GM21786 (cell line): ENCODE measurements at regions not wholly inside any gene's neighbourhood (a gene's known extent, or its start where the extent isn't known, plus 50 kb on each side); places are given as distances from the start of the nearest gene placed in this dataset.
"Not testable (repeated sequence)": the region's sequence is repeated elsewhere in the genome, so short reads cannot be mapped to it uniquely, and the experiment has no call there.

Experiments used
- ATAC-seq: cut with Tn5 transposase; IDR thresholded peaks from one replicate; pipeline ENCODE4 v1.9.1; 2021; ENCODE audit not compliant: unreplicated experiment

GRCh38 chr5:66411701-66412100, 184.5 kb upstream of the MAST4 start:
- ATAC-seq, result no peak

- no peak for ATAC-seq
These were observed 182.3 kb upstream of the MAST4 start for GRCh38 chr5:66413931-66414330.

- ATAC-seq, result no peak
These were observed 181.0 kb upstream of the MAST4 start for GRCh38 chr5:66415208-66415607.

GRCh38 chr5:66416698-66417097, 179.5 kb upstream of the MAST4 start:
- no peak for ATAC-seq

- no peak for ATAC-seq
These were observed 178.4 kb upstream of the MAST4 start for GRCh38 chr5:66417781-66418180.

GRCh38 chr5:66423484-66423883, 172.7 kb upstream of the MAST4 start:
- no peak for ATAC-seq

DNA sequence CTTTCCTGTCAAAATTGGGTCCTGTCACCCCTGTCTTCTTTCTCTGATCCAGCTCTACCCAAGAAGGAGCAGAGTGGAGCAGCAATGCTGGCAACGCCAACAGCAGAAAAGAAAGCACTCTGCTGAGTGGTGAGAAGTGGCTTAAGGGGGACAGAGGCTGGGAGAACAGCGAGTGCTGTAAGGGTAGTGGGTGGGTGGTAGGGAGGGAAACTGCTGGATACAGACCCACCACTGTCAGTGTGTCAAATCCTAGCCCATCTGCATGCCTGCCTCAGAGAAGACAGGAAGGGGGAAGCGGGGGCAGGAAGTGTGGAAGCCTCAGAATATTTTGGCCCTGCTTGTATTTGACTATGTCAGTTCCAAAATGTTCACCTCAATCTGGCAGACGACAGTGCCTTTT, 170.4 kb upstream of the MAST4 start:
- no peak for ATAC-seq

DNA sequence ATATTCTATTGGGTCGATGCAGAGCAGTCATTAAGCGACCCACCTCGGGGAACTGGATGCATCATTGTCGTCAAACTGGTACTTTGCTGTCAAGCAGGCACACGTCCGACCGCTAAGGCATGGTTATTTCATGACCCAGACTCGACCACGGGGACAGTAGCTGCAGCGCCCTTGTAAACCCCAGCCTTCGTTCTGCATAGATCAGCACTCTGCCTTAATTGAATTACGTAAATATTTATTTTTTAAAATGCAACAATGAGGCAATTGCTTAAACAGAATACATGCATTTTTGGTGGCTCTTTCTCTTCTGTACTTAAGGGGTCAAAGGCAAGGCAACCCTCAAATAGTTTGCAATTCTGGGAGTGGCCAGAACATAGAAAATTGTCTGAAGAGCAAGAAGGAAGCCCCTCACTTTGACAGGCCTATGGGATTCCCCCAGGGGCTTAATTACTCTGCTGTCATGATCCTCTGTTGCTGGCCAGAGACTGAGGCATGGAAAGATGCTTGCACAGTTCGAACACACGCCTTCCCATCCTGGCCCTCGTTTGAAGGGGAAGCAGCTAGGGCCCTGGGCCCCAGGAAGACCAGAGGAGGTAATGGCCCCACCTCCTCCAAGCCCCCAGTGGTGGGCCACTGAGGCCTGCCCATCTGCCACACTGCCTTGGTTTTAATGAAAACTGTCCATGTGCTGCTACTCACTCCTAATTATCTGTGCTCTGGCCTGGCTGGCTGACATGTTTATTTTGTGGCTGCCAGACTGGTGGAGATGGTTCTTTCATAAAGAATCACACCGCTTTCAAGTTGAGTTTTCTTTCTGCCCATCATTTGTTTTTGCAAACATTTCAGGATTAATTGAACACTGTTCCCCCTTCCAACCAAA, 169.7 kb upstream of the MAST4 start:
- no peak for ATAC-seq

GRCh38 chr5:66427139-66427442, 169.1 kb upstream of the MAST4 start:
- ATAC-seq, result no peak

- ATAC-seq, result no peak
These were observed 159.5 kb upstream of the MAST4 start for GRCh38 chr5:66436721-66437120.

- no peak for ATAC-seq
These were observed 158.1 kb upstream of the MAST4 start for GRCh38 chr5:66438087-66438486.

GRCh38 chr5:66438696-66439095, 157.5 kb upstream of the MAST4 start:
- ATAC-seq, result no peak

- no peak for ATAC-seq
These were observed 156.0 kb upstream of the MAST4 start for GRCh38 chr5:66440202-66440680.

- ATAC-seq, result no peak
These were observed 154.8 kb upstream of the MAST4 start for GRCh38 chr5:66441351-66441750.

DNA sequence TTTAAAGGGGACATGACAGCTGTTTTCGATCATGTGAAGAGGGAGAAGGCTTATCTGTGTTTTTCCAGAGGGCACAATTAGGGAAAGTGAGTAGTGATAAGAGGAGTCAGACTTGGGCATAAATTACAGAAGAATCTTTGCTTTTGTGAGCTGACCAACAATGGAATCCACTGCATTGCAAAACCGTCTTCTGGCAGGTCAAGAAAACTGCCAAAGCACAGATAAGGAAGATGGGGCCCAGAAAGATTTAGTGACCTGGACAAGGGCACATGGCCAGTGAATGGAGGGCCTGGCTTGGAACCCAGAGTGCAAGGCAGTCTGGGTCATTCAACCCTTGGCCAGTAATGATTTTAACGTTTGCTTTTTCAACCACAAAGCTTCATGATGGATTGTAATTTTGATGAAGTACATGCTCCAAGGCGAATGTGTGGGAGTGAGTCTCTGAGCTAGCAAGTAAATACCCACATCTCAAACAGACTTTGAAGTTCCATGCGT, 153.2 kb upstream of the MAST4 start:
- ATAC-seq, result no peak

GRCh38 chr5:66443462-66444130, 152.6 kb upstream of the MAST4 start:
- ATAC-seq, result no peak

GRCh38 chr5:66448070-66448469, 148.1 kb upstream of the MAST4 start:
- ATAC-seq, result not testable (repeated sequence)

- ATAC-seq, result no peak
These were observed 146.0 kb upstream of the MAST4 start for GRCh38 chr5:66450237-66450636.

- ATAC-seq, result no peak
These were observed 145.2 kb upstream of the MAST4 start for GRCh38 chr5:66450988-66451387.

GRCh38 chr5:66452109-66452508, 144.1 kb upstream of the MAST4 start:
- ATAC-seq, result no peak

DNA sequence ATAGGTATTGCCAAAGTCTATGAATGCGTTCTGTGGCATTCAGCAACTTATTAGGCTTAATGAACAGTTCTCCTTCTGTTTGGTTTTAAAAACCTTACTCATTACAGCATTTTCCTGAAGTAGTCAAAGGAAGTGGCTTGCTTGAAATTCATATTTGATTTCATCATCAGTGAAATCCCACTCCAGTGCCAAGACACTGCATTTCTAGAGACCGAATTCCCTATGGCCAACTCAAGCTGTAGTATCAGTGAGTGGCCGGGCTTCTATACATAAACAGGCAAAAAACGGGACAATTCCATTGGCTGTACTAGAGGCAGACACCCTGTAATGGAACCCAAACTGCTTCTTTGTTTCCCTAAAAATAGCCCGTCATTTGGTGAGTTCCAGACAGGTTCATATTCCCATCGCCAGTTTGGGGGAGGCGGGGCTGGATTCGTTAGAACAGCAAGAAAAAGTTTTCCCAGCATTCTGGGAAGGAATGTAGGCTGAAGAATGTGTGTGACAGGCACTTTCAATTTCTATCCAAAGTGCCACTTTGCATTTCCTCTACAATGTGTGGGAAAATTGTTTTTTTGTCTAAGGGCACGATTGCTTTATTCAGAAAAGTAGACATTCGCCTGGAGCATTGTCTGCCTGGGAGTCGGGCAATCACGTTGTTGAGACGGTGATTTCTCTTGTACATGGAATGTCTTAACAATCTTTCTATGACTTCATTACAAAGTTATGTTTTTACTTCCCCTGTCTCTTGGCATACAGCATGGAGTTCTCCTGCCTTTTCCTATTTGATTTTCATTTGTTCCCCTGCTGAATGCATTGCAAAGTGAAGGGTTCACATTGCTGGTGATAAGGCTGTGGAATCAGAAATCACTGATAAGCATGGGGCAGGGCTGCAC, 141.8 kb upstream of the MAST4 start:
- ATAC-seq, result no peak
